Endothelial cell of umbilical vein (primary cell): ENCODE measurements at regions not wholly inside any gene's neighbourhood (a gene's known extent, or its start where the extent isn't known, plus 50 kb on each side); places are given as distances from the start of the nearest gene placed in this dataset.

Source experiments
- BruUV-seq: library from RNA; stranded (reverse); fragments of 400-500 nt; replicated peaks from 2 replicates; lab custom pipeline; 2021; lab: Mats Ljungman, UMichigan
- CTCF ChIA-PET: fragments of 300-600, 350-600 bp; sonication (Branson Sonifier 250); formaldehyde crosslinking; loops from one replicate; lab custom pipeline; 2021; ENCODE audit warnings: antibody characterized with exemption, inconsistent platforms; lab: Charles Lee
- POLR2A ChIA-PET: fragments of 300-600, 350-600 bp; sonication (Branson Sonifier 250); formaldehyde crosslinking; loops from one replicate; lab custom pipeline; 2021; ENCODE audit warnings: antibody characterized with exemption, inconsistent platforms; lab: Charles Lee
- DNase-seq: peaks from one replicate; pipeline ENCODE4 v3.0.0-alpha.2; 2011; ENCODE audit warnings: low read depth, low spot score
- FAIRE-seq: peaks from 2 replicates; lab custom pipeline; 2011; peaks lifted over from hg19 to GRCh38; lab: Jason Lieb, UNC
- H2AFZ ChIP-seq: 2 replicates; pipeline ENCODE4 v1.6.0; 2012; ENCODE audit warnings: low read depth, low read length, control low read depth, inconsistent platforms
- H3K27ac ChIP-seq: 2 replicates; pipeline ENCODE4 v1.5.1; 2011; ENCODE audit warnings: low read depth, mild to moderate bottlenecking, control low read depth, low read length, moderate library complexity; ENCODE audit not compliant: insufficient read depth
- H3K27me3 ChIP-seq, 2 experiments: 2 replicates each; pipeline versions ENCODE4 v1.6.0 to v1.6.1; 2011; ENCODE audit warnings: low read length in 2 of 2, mixed read lengths in 1 of 2; ENCODE audit not compliant: control insufficient read depth in 2 of 2, insufficient read depth in 2 of 2
- H3K36me3 ChIP-seq, 2 experiments: 2 replicates in 1 of 2; 3 replicates in 1 of 2; pipeline ENCODE4 v1.5.1; 2011; ENCODE audit warnings: low read length in 2 of 2, mild to moderate bottlenecking in 1 of 2, moderate library complexity in 1 of 2; ENCODE audit not compliant: control insufficient read depth in 2 of 2, insufficient read depth in 2 of 2; ENCODE audit errors: extremely low read depth in 1 of 2
- H3K4me1 ChIP-seq: 3 replicates; pipeline ENCODE4 v1.5.1; 2011; ENCODE audit warnings: mild to moderate bottlenecking, low read length; ENCODE audit not compliant: control insufficient read depth, insufficient read depth; ENCODE audit errors: extremely low read depth
- H3K4me2 ChIP-seq: 2 replicates; pipeline ENCODE4 v1.6.1; 2011; ENCODE audit warnings: low read length, control low read depth, mixed read lengths; ENCODE audit not compliant: insufficient read depth
- H3K4me3 ChIP-seq, 3 experiments: fragments of 200-600 bp in 1 of 3; sonication (generic), shearing (Covaris generic) in 1 of 3; replicated peaks in 1 of 3; 2 replicates each; pipeline ENCODE4 v1.5.1; 2011 to 2016; ENCODE audit warnings: control low read depth in 3 of 3, low read length in 3 of 3, mild to moderate bottlenecking in 2 of 3, inconsistent platforms in 1 of 3, low read depth in 1 of 3, moderate library complexity in 1 of 3; ENCODE audit not compliant: insufficient read depth in 1 of 3
- H3K79me2 ChIP-seq: 2 replicates; pipeline ENCODE4 v1.6.0; 2012; ENCODE audit warnings: low read length, inconsistent platforms; ENCODE audit not compliant: control insufficient read depth, insufficient read depth
- H3K9ac ChIP-seq: replicated peaks from 2 replicates; pipeline ENCODE3; 2011; ENCODE audit warnings: low read length, control low read depth; ENCODE audit not compliant: insufficient read depth; ENCODE audit errors: extremely low read depth
- H3K9me1 ChIP-seq: replicated peaks from 3 replicates; pipeline ENCODE4 v1.6.0; 2011; ENCODE audit warnings: mild to moderate bottlenecking, low read length; ENCODE audit not compliant: control insufficient read depth, insufficient read depth; ENCODE audit errors: extremely low read depth
- H3K9me3 ChIP-seq: replicated peaks from 2 replicates; pipeline ENCODE4 v1.5.1; 2012; ENCODE audit warnings: low read length, inconsistent platforms; ENCODE audit not compliant: control insufficient read depth, insufficient read depth
- H4K20me1 ChIP-seq: replicated peaks from 2 replicates; pipeline ENCODE3; 2011; ENCODE audit warnings: mild to moderate bottlenecking, low read length; ENCODE audit not compliant: control insufficient read depth, insufficient read depth; ENCODE audit errors: extremely low read depth
- EZH2 ChIP-seq: IDR thresholded peaks from 2 replicates; pipeline ENCODE4 v1.6.1; 2012; ENCODE audit warnings: borderline replicate concordance, low read depth, mild to moderate bottlenecking, moderate library complexity, low read length, inconsistent platforms; ENCODE audit not compliant: severe bottlenecking
- FOS ChIP-seq: IDR thresholded peaks from 2 replicates; pipeline ENCODE4 v1.6.1; 2011; ENCODE audit warnings: mild to moderate bottlenecking, low read length, moderate library complexity, borderline replicate concordance; ENCODE audit not compliant: insufficient read depth
- GATA2 ChIP-seq: IDR thresholded peaks from 2 replicates; pipeline ENCODE4 v1.7.0; 2011; ENCODE audit warnings: low read depth, mild to moderate bottlenecking, moderate library complexity, mixed read lengths, low read length; ENCODE audit not compliant: insufficient read length, insufficient read depth
- JUN ChIP-seq: IDR thresholded peaks from 2 replicates; pipeline ENCODE4 v1.6.1; 2011; ENCODE audit warnings: borderline replicate concordance, low read depth; ENCODE audit not compliant: insufficient read length, insufficient read depth
- POLR2A ChIP-seq: IDR thresholded peaks from 2 replicates; pipeline ENCODE4 v1.6.1; 2012; ENCODE audit warnings: low read depth, mild to moderate bottlenecking, control low read depth, low read length
- POLR2AphosphoS5 ChIP-seq: IDR thresholded peaks from 2 replicates; pipeline ENCODE4 v1.6.1; 2012; ENCODE audit warnings: low read depth, mild to moderate bottlenecking, control low read depth, low read length, moderate library complexity; ENCODE audit not compliant: insufficient read depth
- dilution Hi-C: fragments of 300-500 bp; cut with MboI; formaldehyde crosslinking; loops from one replicate; pipeline ENCODE4 v1.15.0; 2019; ENCODE audit warnings: low sequenced_read_pairs; ENCODE audit not compliant: extremely low pct_ligation_motif_present
- intact Hi-C: fragments of 100-400 bp; cut with micrococcal nuclease; formaldehyde crosslinking; loops from one replicate; pipeline ENCODE4 v1.10.0; 2022
- TF ChIP-seq, protein P1 (sequence below), 2 donors: IDR thresholded peaks; 1 replicate in 1 of 2; 2 replicates in 1 of 2; pipeline ENCODE4 v1.5.1; 2011; ENCODE audit warnings: low read length in 2 of 2, mild to moderate bottlenecking in 2 of 2, moderate library complexity in 2 of 2, control low read depth in 1 of 2, inconsistent platforms in 1 of 2, low read depth in 1 of 2; ENCODE audit not compliant: insufficient read depth in 1 of 2; ENCODE audit errors: extremely low read depth in 1 of 2
- TF ChIP-seq, protein P2 (sequence below): IDR thresholded peaks from 2 replicates; pipeline ENCODE4 v1.6.1; 2011; ENCODE audit not compliant: insufficient read depth, insufficient read length

DNA sequence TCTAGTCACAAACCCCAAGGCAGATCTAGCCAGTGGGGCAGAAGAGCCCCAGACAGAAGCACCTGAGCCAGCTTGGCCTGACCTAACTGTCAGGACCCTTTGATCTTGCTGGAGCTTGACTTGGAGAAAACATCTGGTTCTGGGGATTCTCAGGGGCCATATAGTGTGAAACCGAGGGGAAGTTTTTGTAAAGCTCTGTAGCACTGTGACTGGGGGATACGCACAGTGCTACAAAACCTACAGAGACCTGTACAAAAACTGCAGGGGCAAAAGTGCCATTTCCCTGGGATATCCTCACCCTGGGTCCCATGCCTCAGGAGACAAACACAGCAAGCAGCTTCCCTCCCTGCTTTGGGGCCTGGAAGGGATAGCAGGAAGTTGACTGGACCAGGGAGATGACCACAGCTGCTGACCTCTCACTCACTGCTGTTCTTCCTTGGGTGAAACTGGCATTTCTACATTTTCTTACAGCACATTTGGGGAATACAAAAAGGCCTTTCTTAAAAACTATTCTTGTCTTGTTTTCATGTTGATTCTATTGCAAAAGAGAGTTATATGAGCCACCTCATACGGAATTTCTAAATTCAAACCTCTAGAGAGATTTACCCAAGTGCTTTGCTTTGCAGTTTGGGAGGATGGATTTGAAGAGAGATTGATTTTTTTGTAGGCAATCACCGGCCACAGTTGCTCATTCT lies 140.0 kb downstream of the DAD1 start:
- Histone ChIP-seq H3K9me1 (no peaks in the 10 kb centered on the region), H3K4me1 (no peaks in the 10 kb centered on the region), H3K79me2 (no peaks in the 10 kb centered on the region), H3K4me2 (no peak overlapping the region), H3K9me3 (no peaks in the 10 kb centered on the region), H3K27me3 (peaks cover 23 to 41% of the 10 kb centered on the region in 2 experiments), H3K27ac (no peak overlapping the region), H2AFZ (no peak overlapping the region), H3K36me3 (no peaks in the 10 kb centered on the region), H4K20me1 (no peaks in the 10 kb centered on the region), H3K4me3 (no peak overlapping the region), H3K9ac (no peak overlapping the region)
- intact Hi-C loops: no loop called here
- CTCF ChIA-PET: interaction anchor here (0.6 to 1.6 kb wide), 3 partner anchors 10 to 74 kb away, joined by 3 to 5 read pairs (median 4); no protein-coding TSS in a partner anchor
- dilution Hi-C loops: no loop called here
- POLR2A ChIA-PET: no interaction called here
- FAIRE-seq (no peak), DNase-seq (no peak)
- TF ChIP-seq POLR2A (no peak), FOS (no peak), POLR2AphosphoS5 (no peak), EZH2 (no peak), GATA2 (no peak), JUN (no peak)
- TF ChIP-seq, protein P1, sequence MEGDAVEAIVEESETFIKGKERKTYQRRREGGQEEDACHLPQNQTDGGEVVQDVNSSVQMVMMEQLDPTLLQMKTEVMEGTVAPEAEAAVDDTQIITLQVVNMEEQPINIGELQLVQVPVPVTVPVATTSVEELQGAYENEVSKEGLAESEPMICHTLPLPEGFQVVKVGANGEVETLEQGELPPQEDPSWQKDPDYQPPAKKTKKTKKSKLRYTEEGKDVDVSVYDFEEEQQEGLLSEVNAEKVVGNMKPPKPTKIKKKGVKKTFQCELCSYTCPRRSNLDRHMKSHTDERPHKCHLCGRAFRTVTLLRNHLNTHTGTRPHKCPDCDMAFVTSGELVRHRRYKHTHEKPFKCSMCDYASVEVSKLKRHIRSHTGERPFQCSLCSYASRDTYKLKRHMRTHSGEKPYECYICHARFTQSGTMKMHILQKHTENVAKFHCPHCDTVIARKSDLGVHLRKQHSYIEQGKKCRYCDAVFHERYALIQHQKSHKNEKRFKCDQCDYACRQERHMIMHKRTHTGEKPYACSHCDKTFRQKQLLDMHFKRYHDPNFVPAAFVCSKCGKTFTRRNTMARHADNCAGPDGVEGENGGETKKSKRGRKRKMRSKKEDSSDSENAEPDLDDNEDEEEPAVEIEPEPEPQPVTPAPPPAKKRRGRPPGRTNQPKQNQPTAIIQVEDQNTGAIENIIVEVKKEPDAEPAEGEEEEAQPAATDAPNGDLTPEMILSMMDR (IDR thresholded peaks at IDR 0.05; ENCODE audit: extremely low read depth in 1 of 2, insufficient read depth in 1 of 2, low read depth in 1 of 2, low read length in 2 of 2): no peak
- TF ChIP-seq, protein P2, sequence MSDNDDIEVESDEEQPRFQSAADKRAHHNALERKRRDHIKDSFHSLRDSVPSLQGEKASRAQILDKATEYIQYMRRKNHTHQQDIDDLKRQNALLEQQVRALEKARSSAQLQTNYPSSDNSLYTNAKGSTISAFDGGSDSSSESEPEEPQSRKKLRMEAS: no peak
- BruUV-seq: no TSS peak
